ENCODE measurements at regions not wholly inside any gene's neighbourhood (a gene's known extent, or its start where the extent isn't known, plus 50 kb on each side); places are given as distances from the start of the nearest gene placed in this dataset.

DNA sequence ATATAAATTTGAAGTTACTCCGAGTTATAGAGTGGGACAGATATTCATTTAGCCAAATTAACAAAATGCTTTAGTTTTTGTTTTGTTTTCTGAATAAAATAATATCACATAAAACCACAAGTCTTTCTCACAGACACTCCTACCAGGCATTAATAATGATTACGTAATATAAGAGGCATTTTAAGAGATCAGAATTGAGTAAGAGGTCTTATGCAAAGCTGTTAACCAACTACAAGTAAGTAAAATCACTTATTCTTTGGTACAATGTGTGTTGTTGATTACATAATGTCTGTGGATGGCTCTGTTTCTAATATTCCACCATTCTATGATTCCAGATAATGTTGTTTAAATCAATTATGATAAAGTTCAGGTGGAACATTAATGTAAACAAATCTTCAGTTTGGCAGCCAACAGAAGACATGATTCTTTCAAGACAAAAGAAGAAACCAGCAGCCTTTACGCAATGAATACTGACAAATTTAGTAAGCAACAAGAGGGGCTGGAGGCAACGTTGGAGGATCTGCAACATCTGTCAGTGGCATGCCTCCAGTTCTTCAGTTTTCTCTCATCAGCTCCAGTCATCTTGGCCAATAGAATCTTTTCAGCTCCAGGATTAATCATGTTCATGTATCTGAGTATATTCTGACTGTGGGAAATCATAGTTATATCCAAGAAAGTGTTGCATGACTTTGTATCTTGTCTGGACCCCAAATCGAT lies 403.8 kb downstream of the SLITRK5 start:
- intact Hi-C loops (cut with DNase I; ENCODE audit: low total_unique reads), result no loop called here
- Histone ChIP-seq H3K36me3 (no peaks in the 10 kb centered on the region), H3K4me3 (no peak overlapping the region), H3K27ac (no peak overlapping the region), H3K27me3 (no peaks in the 10 kb centered on the region), H3K4me1 (no peaks in the 10 kb centered on the region), H3K9me3 (no peaks in the 10 kb centered on the region)
- in situ Hi-C loops (cut with MboI; ENCODE audit: low pct_ligation_motif_present in 1 of 4, low pct_unique_long_range_greater_than_20kb in 1 of 4, low sequenced_read_pairs in 3 of 4), result no loop called here
- TF ChIP-seq, protein P1, sequence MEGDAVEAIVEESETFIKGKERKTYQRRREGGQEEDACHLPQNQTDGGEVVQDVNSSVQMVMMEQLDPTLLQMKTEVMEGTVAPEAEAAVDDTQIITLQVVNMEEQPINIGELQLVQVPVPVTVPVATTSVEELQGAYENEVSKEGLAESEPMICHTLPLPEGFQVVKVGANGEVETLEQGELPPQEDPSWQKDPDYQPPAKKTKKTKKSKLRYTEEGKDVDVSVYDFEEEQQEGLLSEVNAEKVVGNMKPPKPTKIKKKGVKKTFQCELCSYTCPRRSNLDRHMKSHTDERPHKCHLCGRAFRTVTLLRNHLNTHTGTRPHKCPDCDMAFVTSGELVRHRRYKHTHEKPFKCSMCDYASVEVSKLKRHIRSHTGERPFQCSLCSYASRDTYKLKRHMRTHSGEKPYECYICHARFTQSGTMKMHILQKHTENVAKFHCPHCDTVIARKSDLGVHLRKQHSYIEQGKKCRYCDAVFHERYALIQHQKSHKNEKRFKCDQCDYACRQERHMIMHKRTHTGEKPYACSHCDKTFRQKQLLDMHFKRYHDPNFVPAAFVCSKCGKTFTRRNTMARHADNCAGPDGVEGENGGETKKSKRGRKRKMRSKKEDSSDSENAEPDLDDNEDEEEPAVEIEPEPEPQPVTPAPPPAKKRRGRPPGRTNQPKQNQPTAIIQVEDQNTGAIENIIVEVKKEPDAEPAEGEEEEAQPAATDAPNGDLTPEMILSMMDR (IDR thresholded peaks at IDR 0.05), result no peak
- TF ChIP-seq POLR2A (IDR thresholded peaks at IDR 0.05) (no peak), POLR2AphosphoS5 (IDR thresholded peaks at IDR 0.05) (no peak), EP300 (IDR thresholded peaks at IDR 0.05; ENCODE audit: low read depth) (no peak)
- 53 to 63% methylated on average over 4 to 5 of the region's 5 CpGs for WGBS, 2 donors (ENCODE audit: low coverage in 1 of 2)
- DNase-seq, result no peak

DNA sequence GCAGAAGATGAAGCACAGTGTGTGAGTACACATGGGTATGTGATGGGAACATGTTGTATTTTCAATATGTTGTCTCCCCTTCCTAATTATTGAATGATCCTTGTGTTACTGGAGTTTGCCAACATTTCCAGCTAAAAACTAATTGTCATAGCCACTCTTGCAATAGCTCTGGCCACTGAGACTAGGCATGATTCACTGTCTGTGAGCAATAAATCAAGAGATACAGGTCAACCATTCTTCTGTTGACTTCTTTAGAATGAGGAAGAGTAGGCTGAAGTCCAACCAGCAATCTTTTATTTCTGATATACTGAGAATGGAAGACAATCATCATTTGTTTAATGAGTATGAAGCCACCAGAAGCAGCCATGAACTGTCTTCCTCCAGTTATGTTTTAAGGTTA lies 413.9 kb downstream of the SLITRK5 start:
- no peaks in the 10 kb centered on the region for H3K36me3 ChIP-seq
- no peak for DNase-seq
- H3K27ac ChIP-seq, result no peak overlapping the region
- no peaks in the 10 kb centered on the region for H3K27me3 ChIP-seq
- in situ Hi-C loops (cut with MboI; ENCODE audit: low pct_ligation_motif_present in 1 of 4, low pct_unique_long_range_greater_than_20kb in 1 of 4, low sequenced_read_pairs in 3 of 4) (no loop called here), intact Hi-C loops (cut with DNase I; ENCODE audit: low total_unique reads) (no loop called here)
- H3K4me3 ChIP-seq, result no peak overlapping the region
- no peaks in the 10 kb centered on the region for H3K4me1 ChIP-seq
- H3K9me3 ChIP-seq, result no peaks in the 10 kb centered on the region
- TF ChIP-seq POLR2AphosphoS5 (IDR thresholded peaks at IDR 0.05) (no peak), POLR2A (IDR thresholded peaks at IDR 0.05) (no peak), EP300 (IDR thresholded peaks at IDR 0.05; ENCODE audit: low read depth) (no peak)
- TF ChIP-seq, protein P1 (IDR thresholded peaks at IDR 0.05), result no peak

DNA sequence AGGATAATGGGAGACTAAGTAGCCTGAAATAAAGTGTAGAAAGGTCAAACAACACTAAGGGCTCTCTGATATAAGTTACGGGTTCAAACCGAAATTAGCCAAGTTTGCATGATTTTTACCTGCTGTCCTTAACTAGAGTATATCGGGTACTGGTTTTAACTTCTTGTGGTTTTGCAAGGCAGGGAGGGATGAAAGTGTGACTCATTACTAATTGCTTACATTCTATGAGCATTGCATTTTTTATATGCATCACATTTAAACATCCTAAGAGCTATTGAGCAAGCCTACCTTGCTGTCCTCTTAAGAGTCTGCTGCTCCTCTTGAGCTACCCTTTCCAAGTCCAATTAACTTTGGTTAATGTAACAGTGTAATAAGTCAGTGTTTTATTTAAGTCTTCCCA lies 415.4 kb downstream of the SLITRK5 start:
- no peak for DNase-seq
- Histone ChIP-seq H3K27ac (no peak overlapping the region), H3K4me3 (no peak overlapping the region), H3K9me3 (no peaks in the 10 kb centered on the region), H3K4me1 (no peaks in the 10 kb centered on the region), H3K27me3 (no peaks in the 10 kb centered on the region), H3K36me3 (no peaks in the 10 kb centered on the region)
- in situ Hi-C loops (cut with MboI; ENCODE audit: low pct_ligation_motif_present in 1 of 4, low pct_unique_long_range_greater_than_20kb in 1 of 4, low sequenced_read_pairs in 3 of 4), result no loop called here
- no peak for TF ChIP-seq POLR2AphosphoS5 (IDR thresholded peaks at IDR 0.05)
- TF ChIP-seq POLR2A (IDR thresholded peaks at IDR 0.05), result no peak
- no peak for TF ChIP-seq EP300 (IDR thresholded peaks at IDR 0.05; ENCODE audit: low read depth)
- TF ChIP-seq, protein P1 (IDR thresholded peaks at IDR 0.05), result no peak
- intact Hi-C loops (cut with DNase I; ENCODE audit: low total_unique reads), result no loop called here
- 83 to 90% methylated on average over 3 of the region's 3 CpGs for WGBS, 2 donors (ENCODE audit: low coverage in 1 of 2)

DNA sequence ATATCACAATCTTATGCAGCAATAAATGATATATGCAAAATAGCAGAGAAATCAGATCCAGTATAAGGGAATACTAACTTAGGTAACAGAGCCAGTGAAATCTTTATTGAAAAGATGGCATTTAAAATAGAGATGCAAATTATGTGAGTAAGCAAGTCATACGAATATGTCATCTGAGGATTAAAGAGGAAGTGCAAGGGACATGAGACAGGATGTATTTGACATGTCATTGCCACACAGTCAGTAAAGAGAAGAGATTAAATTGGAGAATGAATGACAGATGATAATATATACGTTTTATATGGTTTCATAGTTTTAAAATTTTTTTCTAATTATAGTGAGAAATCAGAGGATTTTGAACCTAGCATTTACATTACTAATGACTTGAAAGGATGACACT lies 426.4 kb downstream of the SLITRK5 start:
- in situ Hi-C loops (cut with MboI; ENCODE audit: low pct_ligation_motif_present in 1 of 4, low pct_unique_long_range_greater_than_20kb in 1 of 4, low sequenced_read_pairs in 3 of 4), result no loop called here
- Histone ChIP-seq H3K27me3 (no peaks in the 10 kb centered on the region), H3K4me3 (no peak overlapping the region), H3K27ac (no peak overlapping the region), H3K4me1 (no peaks in the 10 kb centered on the region), H3K36me3 (no peaks in the 10 kb centered on the region), H3K9me3 (peaks cover 0 to 5% of the 10 kb centered on the region in 2 donors)
- no peak for DNase-seq
- TF ChIP-seq POLR2AphosphoS5 (IDR thresholded peaks at IDR 0.05), result no peak
- TF ChIP-seq EP300 (IDR thresholded peaks at IDR 0.05; ENCODE audit: low read depth), result no peak
- TF ChIP-seq, protein P1 (IDR thresholded peaks at IDR 0.05), result no peak
- TF ChIP-seq POLR2A (IDR thresholded peaks at IDR 0.05), result no peak
- intact Hi-C loops (cut with DNase I; ENCODE audit: low total_unique reads), result no loop called here
- 31 to 38% methylated on average over 2 of the region's 2 CpGs for WGBS, 2 donors (ENCODE audit: low coverage in 1 of 2)
